Breast epithelium (tissue), 4 donors: ENCODE measurements at regions not wholly inside any gene's neighbourhood (a gene's known extent, or its start where the extent isn't known, plus 50 kb on each side); places are given as distances from the start of the nearest gene placed in this dataset.
"Not testable (repeated sequence)": the region's sequence is repeated elsewhere in the genome, so short reads cannot be mapped to it uniquely, and the experiment has no call there.

Experiments used
- DNase-seq, 2 donors: peaks; one replicate each; pipeline ENCODE4 v3.0.0-alpha.2; 2019; ENCODE audit warnings: low spot score in 2 of 2
- H3K27ac ChIP-seq, 2 donors: fragments of 200-600 bp; sonication (generic) in 1 of 2; one replicate each; pipeline ENCODE4 v1.5.1; 2016 to 2019; ENCODE audit warnings: mild to moderate bottlenecking in 1 of 2
- H3K27me3 ChIP-seq, 2 donors: fragments of 200-600 bp; sonication (generic) in 1 of 2; one replicate each; pipeline versions ENCODE4 v1.5.1 to v1.6.0; 2017 to 2019; ENCODE audit warnings: control low read depth in 1 of 2, mild to moderate bottlenecking in 1 of 2
- H3K36me3 ChIP-seq: fragments of 200-600 bp; one replicate; pipeline ENCODE4 v1.5.1; 2019
- H3K4me1 ChIP-seq, 2 donors: fragments of 200-600 bp; sonication (generic); one replicate each; pipeline ENCODE4 v1.5.1; 2016 to 2019; ENCODE audit warnings: control low read depth in 1 of 2
- H3K4me3 ChIP-seq, 3 donors: fragments of 200-600 bp; sonication (generic); 1 replicate in 2 of 3; 2 replicates in 1 of 3; pipeline ENCODE4 v1.5.1; 2016 to 2019; ENCODE audit warnings: mild to moderate bottlenecking in 3 of 3, moderate library complexity in 2 of 3
- H3K9me3 ChIP-seq, 2 donors: fragments of 200-600 bp; sonication (generic) in 1 of 2; one replicate each; pipeline ENCODE4 v1.5.1; 2016 to 2019; ENCODE audit warnings: control low read depth in 1 of 2
- CTCF ChIP-seq, 3 donors: fragments of 450-650 bp; IDR thresholded peaks; one replicate each; pipeline ENCODE4 v1.5.1; 2016 to 2017; ENCODE audit warnings: antibody characterized with exemption in 3 of 3, mild to moderate bottlenecking in 3 of 3, moderate library complexity in 3 of 3
- POLR2A ChIP-seq: fragments of 450-650 bp; IDR thresholded peaks from one replicate; pipeline ENCODE4 v1.6.1; 2016; ENCODE audit warnings: antibody characterized with exemption, mild to moderate bottlenecking, moderate library complexity
- POLR2AphosphoS5 ChIP-seq, 3 donors: sonication (generic); formaldehyde crosslinking; IDR thresholded peaks; one replicate each; pipeline ENCODE4 v1.6.1; 2017; ENCODE audit warnings: antibody characterized with exemption in 3 of 3
- intact Hi-C: fragments of 100-400 bp; cut with DNase I; formaldehyde crosslinking; loops from one replicate; pipeline ENCODE4 v1.15.1; 2023; ENCODE audit warnings: low total_unique reads

DNA sequence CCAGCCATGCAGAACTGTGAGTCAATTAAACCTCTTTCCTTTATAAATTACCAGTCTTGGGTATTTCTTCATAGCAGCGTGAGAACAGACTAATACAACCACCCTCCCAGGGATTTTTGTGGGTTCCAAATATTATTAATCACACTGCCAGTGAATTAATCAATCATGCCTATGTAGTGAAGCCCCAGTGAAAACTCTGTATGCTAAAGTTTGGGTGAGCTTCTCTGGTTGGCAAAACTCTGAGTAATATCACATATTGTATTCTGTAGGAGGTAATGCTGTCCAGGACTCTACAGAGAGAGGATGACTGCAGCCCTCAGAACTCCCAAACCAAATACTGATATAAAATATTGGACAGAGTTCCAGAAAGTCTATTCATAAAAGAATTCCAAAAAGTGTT lies 216.9 kb downstream of the RPAP3 start:
- Histone ChIP-seq H3K9me3 (no peaks in the 10 kb centered on the region), H3K4me3 (no peak overlapping the region), H3K4me1 (no peaks in the 10 kb centered on the region), H3K36me3 (no peaks in the 10 kb centered on the region), H3K27ac (no peak overlapping the region), H3K27me3 (no peaks in the 10 kb centered on the region)
- no peak for TF ChIP-seq POLR2A
- TF ChIP-seq CTCF (IDR thresholded peaks at IDR 0.05), result no peak
- TF ChIP-seq POLR2AphosphoS5 (IDR thresholded peaks at IDR 0.05), result no peak
- intact Hi-C loops, result no loop called here
- no peak for DNase-seq

DNA sequence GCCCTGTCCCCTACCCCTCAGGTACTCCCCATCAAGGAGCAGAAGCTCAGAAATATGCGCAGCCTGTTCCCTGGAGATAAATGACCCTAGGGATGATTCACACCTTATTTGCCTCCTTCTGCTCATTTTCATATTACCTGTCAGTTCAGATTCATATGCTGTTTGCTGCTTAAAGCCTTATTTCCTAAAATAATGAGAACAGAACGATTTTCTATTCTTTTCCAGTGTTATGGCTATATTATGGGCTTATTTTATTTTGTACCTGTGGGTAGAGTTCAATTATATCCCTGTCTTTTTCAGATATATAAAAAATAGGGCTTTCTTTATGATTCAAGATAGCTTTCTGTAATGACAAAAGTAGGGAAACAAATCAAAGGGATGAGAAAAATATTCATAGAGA lies 224.8 kb downstream of the RPAP3 start:
- intact Hi-C loops, result no loop called here
- TF ChIP-seq POLR2A, result no peak
- no peak for TF ChIP-seq POLR2AphosphoS5 (IDR thresholded peaks at IDR 0.05)
- Histone ChIP-seq H3K27ac (no peak overlapping the region), H3K36me3 (no peaks in the 10 kb centered on the region), H3K4me3 (no peak overlapping the region), H3K9me3 (peaks cover 3 to 7% of the 10 kb centered on the region in 2 donors), H3K4me1 (no peaks in the 10 kb centered on the region), H3K27me3 (no peaks in the 10 kb centered on the region)
- no peak for DNase-seq

DNA sequence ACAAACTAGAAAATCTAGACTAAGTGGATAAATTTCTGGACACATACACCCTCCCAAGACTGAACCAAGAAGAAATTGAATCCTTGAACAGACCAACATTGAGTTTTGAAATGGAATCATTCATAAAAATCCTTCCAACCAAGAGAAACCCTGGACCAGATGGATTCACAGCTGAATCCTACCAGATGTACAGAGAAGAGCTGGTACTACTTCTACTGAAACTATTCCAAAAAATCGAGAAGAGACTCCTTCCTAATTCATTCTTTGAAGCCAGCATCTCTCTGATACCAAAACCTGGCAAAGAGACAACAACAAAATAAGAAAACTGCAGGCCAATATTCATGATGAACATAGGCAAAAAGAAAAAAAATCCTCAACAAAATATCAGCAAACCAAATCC lies 227.4 kb downstream of the RPAP3 start:
- no peaks in the 10 kb centered on the region for H3K4me1 ChIP-seq
- no peak for DNase-seq
- no peak overlapping the region for H3K27ac ChIP-seq
- intact Hi-C loops, result no loop called here
- no peaks in the 10 kb centered on the region for H3K27me3 ChIP-seq
- no peak overlapping the region for H3K4me3 ChIP-seq
- peaks cover 24 to 25% of the 10 kb centered on the region in 2 donors for H3K9me3 ChIP-seq
- H3K36me3 ChIP-seq, result no peaks in the 10 kb centered on the region
- TF ChIP-seq POLR2AphosphoS5 (IDR thresholded peaks at IDR 0.05) (no peak), POLR2A (no peak), CTCF (IDR thresholded peaks at IDR 0.05) (no peak)

GRCh38 chr12:47473091-47473490 lies 232.7 kb downstream of the RPAP3 start:
- no peak for DNase-seq
- TF ChIP-seq POLR2AphosphoS5 (IDR thresholded peaks at IDR 0.05) (no peak), CTCF (IDR thresholded peaks at IDR 0.05) (no peak)
- Histone ChIP-seq H3K4me1 (no peaks in the 10 kb centered on the region), H3K4me3 (no peak overlapping the region), H3K27me3 (no peaks in the 10 kb centered on the region), H3K36me3 (no peaks in the 10 kb centered on the region), H3K9me3 (peaks cover 24 to 25% of the 10 kb centered on the region in 2 donors), H3K27ac (no peak overlapping the region)
- intact Hi-C loops, result no loop called here

- H3K4me1 ChIP-seq, H3K36me3 ChIP-seq, DNase-seq, H3K27ac ChIP-seq, intact Hi-C loops, H3K4me3 ChIP-seq, H3K27me3 ChIP-seq: not testable (repeated sequence)
- peaks cover 11 to 14% of the 10 kb centered on the region in 2 donors for H3K9me3 ChIP-seq
These were observed 235.5 kb downstream of the RPAP3 start for GRCh38 chr12:47470349-47470748.

DNA sequence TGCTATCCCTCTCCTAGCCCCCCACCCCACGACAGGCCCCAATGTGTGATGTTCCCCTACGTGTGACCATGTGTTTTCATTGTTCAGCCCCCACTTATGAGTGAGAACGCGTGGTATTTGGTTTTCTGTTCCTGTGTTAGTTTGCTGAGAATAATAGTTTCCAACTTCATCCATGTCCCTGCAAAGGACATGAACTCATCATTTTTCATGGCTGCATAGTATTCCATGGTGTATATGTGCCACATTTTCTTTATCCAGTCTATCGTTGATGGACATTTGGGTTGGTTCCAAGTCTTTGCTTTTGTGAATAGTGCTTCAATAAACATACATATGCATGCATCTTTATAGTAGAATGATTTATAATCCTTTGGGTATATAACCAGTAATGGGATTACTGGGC lies 241.9 kb downstream of the RPAP3 start:
- intact Hi-C loops, result not testable (repeated sequence)

GRCh38 chr12:47458279-47458678 lies 247.6 kb downstream of the RPAP3 start:
- Histone ChIP-seq H3K4me1 (no peaks in the 10 kb centered on the region), H3K9me3 (peaks cover 0 to 5% of the 10 kb centered on the region in 2 donors), H3K36me3 (no peaks in the 10 kb centered on the region), H3K27me3 (no peaks in the 10 kb centered on the region), H3K27ac (no peak overlapping the region), H3K4me3 (no peak overlapping the region)
- DNase-seq, result no peak
- TF ChIP-seq POLR2A (no peak), CTCF (IDR thresholded peaks at IDR 0.05) (no peak), POLR2AphosphoS5 (IDR thresholded peaks at IDR 0.05) (no peak)
- intact Hi-C loops, result no loop called here

More for the DNA sequence above, 241.9 kb downstream of the RPAP3 start:
- not testable (repeated sequence) for H3K27me3 ChIP-seq, H3K36me3 ChIP-seq, H3K4me3 ChIP-seq, H3K27ac ChIP-seq, H3K9me3 ChIP-seq, H3K4me1 ChIP-seq, DNase-seq
